H9 (cell line): ENCODE measurements at regions not wholly inside any gene's neighbourhood (a gene's known extent, or its start where the extent isn't known, plus 50 kb on each side); places are given as distances from the start of the nearest gene placed in this dataset.

Source experiments
- DNase-seq: peaks from one replicate; pipeline ENCODE4 v3.0.0-alpha.2; 2017
- H2AFZ ChIP-seq: one replicate; pipeline ENCODE4 v1.6.1; 2013; ENCODE audit warnings: mild to moderate bottlenecking, low read length, control low read depth, moderate library complexity
- H2AK5ac ChIP-seq: 2 replicates; pipeline ENCODE4 v1.6.1; 2013; ENCODE audit warnings: low read length, control low read depth, mixed read lengths; ENCODE audit not compliant: insufficient read length
- H2BK120ac ChIP-seq: one replicate; pipeline ENCODE4 v1.6.1; 2013; ENCODE audit warnings: low read depth, mild to moderate bottlenecking, low read length, control low read depth, inconsistent platforms; ENCODE audit not compliant: poor library complexity, severe bottlenecking
- H2BK12ac ChIP-seq: 2 replicates; pipeline ENCODE4 v1.6.1; 2013; ENCODE audit warnings: low read length, control low read depth, mixed read lengths, low read depth; ENCODE audit not compliant: insufficient read length
- H2BK15ac ChIP-seq: 2 replicates; pipeline ENCODE4 v1.6.1; 2013; ENCODE audit warnings: low read depth, low read length, control low read depth
- H2BK20ac ChIP-seq: one replicate; pipeline ENCODE4 v1.6.1; 2013; ENCODE audit warnings: low read depth, mild to moderate bottlenecking, low read length, control low read depth, inconsistent platforms; ENCODE audit not compliant: poor library complexity, severe bottlenecking
- H2BK5ac ChIP-seq: 2 replicates; pipeline ENCODE4 v1.6.1; 2013; ENCODE audit warnings: low read length, control low read depth, mixed read lengths; ENCODE audit not compliant: insufficient read length
- H3K14ac ChIP-seq: 2 replicates; pipeline ENCODE4 v1.6.1; 2013; ENCODE audit warnings: low read length, control low read depth; ENCODE audit not compliant: insufficient read depth
- H3K18ac ChIP-seq: 2 replicates; pipeline ENCODE4 v1.6.1; 2013; ENCODE audit warnings: low read depth, mild to moderate bottlenecking, mixed read lengths, low read length, control low read depth; ENCODE audit not compliant: insufficient read length
- H3K23ac ChIP-seq: 2 replicates; pipeline ENCODE4 v1.6.1; 2013; ENCODE audit warnings: low read length, control low read depth, mixed read lengths, low read depth; ENCODE audit not compliant: insufficient read length
- H3K23me2 ChIP-seq: 2 replicates; pipeline ENCODE4 v1.6.1; 2013; ENCODE audit warnings: low read depth, mild to moderate bottlenecking, mixed read lengths, low read length, control low read depth; ENCODE audit not compliant: insufficient read length, poor library complexity, severe bottlenecking
- H3K27ac ChIP-seq: 2 replicates; pipeline ENCODE4 v1.5.1; 2013; ENCODE audit warnings: low read length, control low read depth, mixed read lengths, low read depth; ENCODE audit not compliant: insufficient read length
- H3K27me3 ChIP-seq: 2 replicates; pipeline ENCODE4 v1.6.1; 2013; ENCODE audit warnings: low read length, control low read depth, inconsistent platforms; ENCODE audit not compliant: insufficient read depth
- H3K4ac ChIP-seq: 2 replicates; pipeline ENCODE4 v1.6.1; 2013; ENCODE audit warnings: low read depth, mild to moderate bottlenecking, control low read depth, inconsistent platforms, low read length, moderate library complexity
- H3K4me1 ChIP-seq: 2 replicates; pipeline ENCODE4 v1.6.1; 2013; ENCODE audit warnings: low read length, control low read depth, inconsistent platforms; ENCODE audit not compliant: insufficient read depth
- H3K4me2 ChIP-seq: 2 replicates; pipeline ENCODE4 v1.6.1; 2013; ENCODE audit warnings: low read length, control low read depth, mixed read lengths; ENCODE audit not compliant: insufficient read length, insufficient read depth
- H3K56ac ChIP-seq: 2 replicates; pipeline ENCODE4 v1.6.1; 2013; ENCODE audit warnings: low read depth, mild to moderate bottlenecking, mixed read lengths, low read length, control low read depth; ENCODE audit not compliant: insufficient read length
- H3K79me1 ChIP-seq: 2 replicates; pipeline ENCODE4 v1.6.1; 2013; ENCODE audit warnings: low read depth, mild to moderate bottlenecking, moderate library complexity, low read length, control low read depth, inconsistent platforms; ENCODE audit not compliant: insufficient read depth, poor library complexity, severe bottlenecking
- H3K79me2 ChIP-seq: 2 replicates; pipeline ENCODE4 v1.6.1; 2013; ENCODE audit warnings: low read length, control low read depth, inconsistent platforms; ENCODE audit not compliant: insufficient read depth
- H3K9ac ChIP-seq: 2 replicates; pipeline ENCODE4 v1.6.1; 2013; ENCODE audit warnings: low read length, control low read depth, mixed read lengths; ENCODE audit not compliant: insufficient read length; ENCODE audit errors: extremely low read depth
- H3K9me3 ChIP-seq: one replicate; pipeline ENCODE4 v1.6.1; 2013; ENCODE audit warnings: low read depth, low read length, inconsistent platforms; ENCODE audit not compliant: control insufficient read depth
- H3T11ph ChIP-seq: one replicate; pipeline ENCODE4 v1.6.1; 2013; ENCODE audit warnings: mild to moderate bottlenecking, low read length, control low read depth, inconsistent platforms
- H4K20me1 ChIP-seq: one replicate; pipeline ENCODE4 v1.6.1; 2013; ENCODE audit not compliant: control insufficient read depth, insufficient read length, insufficient read depth
- H4K5ac ChIP-seq: 2 replicates; pipeline ENCODE4 v1.6.1; 2013; ENCODE audit warnings: low read depth, mild to moderate bottlenecking, mixed read lengths, low read length, control low read depth; ENCODE audit not compliant: insufficient read length
- H4K8ac ChIP-seq: replicated peaks from 2 replicates; pipeline ENCODE4 v1.6.1; 2013; ENCODE audit warnings: low read length, control low read depth, mixed read lengths, low read depth; ENCODE audit not compliant: insufficient read length
- H4K91ac ChIP-seq: 2 replicates; pipeline ENCODE4 v1.6.1; 2013; ENCODE audit warnings: low read depth, mild to moderate bottlenecking, moderate library complexity, mixed read lengths, low read length, control low read depth; ENCODE audit not compliant: insufficient read length
- H3K27ac Mint-ChIP-seq, 3 experiments: 2 replicates in 2 of 3; 3 replicates in 1 of 3; pipeline ENCODE4 v1.8.0; 2020 to 2021; ENCODE audit warnings: mixed read lengths in 3 of 3, mild to moderate bottlenecking in 1 of 3, moderate library complexity in 1 of 3
- H3K27me3 Mint-ChIP-seq: 2 replicates; pipeline ENCODE4 v1.8.0; 2021; ENCODE audit warnings: low read depth, mild to moderate bottlenecking, moderate library complexity, mixed read lengths
- H3K36me3 Mint-ChIP-seq, 3 experiments: 2 replicates in 2 of 3; 3 replicates in 1 of 3; pipeline ENCODE4 v1.8.0; 2020 to 2021; ENCODE audit warnings: low read depth in 3 of 3, mixed read lengths in 3 of 3; ENCODE audit not compliant: insufficient read depth in 1 of 3
- H3K4me1 Mint-ChIP-seq, 2 experiments: 2 replicates each; pipeline ENCODE4 v1.8.0; 2020; ENCODE audit warnings: mixed read lengths in 2 of 2
- H3K4me3 Mint-ChIP-seq, 2 experiments: 2 replicates in 1 of 2; 3 replicates in 1 of 2; pipeline ENCODE4 v1.8.0; 2020 to 2021; ENCODE audit warnings: mild to moderate bottlenecking in 2 of 2, mixed read lengths in 2 of 2, moderate library complexity in 1 of 2
- H3K9me3 Mint-ChIP-seq, 2 experiments: 2 replicates in 1 of 2; 3 replicates in 1 of 2; pipeline ENCODE4 v1.8.0; 2020; ENCODE audit warnings: mild to moderate bottlenecking in 2 of 2, mixed read lengths in 2 of 2, moderate library complexity in 1 of 2
- CTCF ChIP-seq: fragments of 200-600 bp; sonication (generic); conservative IDR thresholded peaks from 3 replicates; pipeline ENCODE4 v1.8.0; 2021; ENCODE audit warnings: antibody characterized with exemption, mild to moderate bottlenecking

GRCh38 chr13:104327211-104327610 lies 1261.0 kb upstream of the SLC10A2 start:
- Histone ChIP-seq H4K5ac (no peak overlapping the region), H3K9ac (no peak overlapping the region), H4K8ac (no peak overlapping the region), H2BK12ac (no peak overlapping the region), H3K56ac (no peak overlapping the region), H2BK15ac (no peak overlapping the region), H4K20me1 (no peaks in the 10 kb centered on the region), H3K9me3 (no peaks in the 10 kb centered on the region), H3K79me2 (no peaks in the 10 kb centered on the region), H2AFZ (no peak overlapping the region), H4K91ac (no peak overlapping the region), H2AK5ac (no peak overlapping the region), H3K79me1 (no peaks in the 10 kb centered on the region), H3K4me1 (no peaks in the 10 kb centered on the region), H3T11ph (no peak overlapping the region), H3K27ac (no peak overlapping the region), H2BK20ac (no peak overlapping the region), H2BK120ac (no peak overlapping the region), H3K4me2 (no peak overlapping the region), H3K23ac (no peak overlapping the region), H3K18ac (no peak overlapping the region), H2BK5ac (no peak overlapping the region), H3K14ac (no peak overlapping the region), H3K23me2 (no peaks in the 10 kb centered on the region), H3K4ac (no peak overlapping the region), H3K27me3 (no peaks in the 10 kb centered on the region)
- H3K27ac Mint-ChIP-seq: no peak overlapping the region
- no peaks in the 10 kb centered on the region for H3K4me1 Mint-ChIP-seq
- no peak overlapping the region for H3K4me3 Mint-ChIP-seq
- peaks cover 15 to 19% of the 10 kb centered on the region in 2 experiments for H3K9me3 Mint-ChIP-seq
- H3K27me3 Mint-ChIP-seq: no peaks in the 10 kb centered on the region
- DNase-seq: no peak
- TF ChIP-seq CTCF: no peak
- peaks cover 7 to 16% (median 11%) of the 10 kb centered on the region in 3 experiments; a peak in 6 of 7 replicates for H3K36me3 Mint-ChIP-seq
